Activated CD8-positive, alpha-beta T cell treated with anti-CD3 and anti-CD28 coated beads for 36 hours (primary cell): ENCODE measurements at regions not wholly inside any gene's neighbourhood (a gene's known extent, or its start where the extent isn't known, plus 50 kb on each side); places are given as distances from the start of the nearest gene placed in this dataset.

ENCODE experiments used
- ATAC-seq: fragments of 200-7000 bp; cut with Tn5 transposase; one replicate; pipeline ENCODE4 v1.10.0; 2021; ENCODE audit warnings: mild to moderate bottlenecking, moderate library complexity
- CTCF ChIA-PET: fragments of 350-600 bp; sonication (Branson Sonifier 250); formaldehyde crosslinking; loops from one replicate; lab custom pipeline; 2021; ENCODE audit warnings: antibody characterized with exemption; lab: Charles Lee
- POLR2A ChIA-PET: fragments of 350-600 bp; sonication (Branson Sonifier 250); formaldehyde crosslinking; loops from one replicate; lab custom pipeline; 2021; ENCODE audit warnings: antibody characterized with exemption; lab: Charles Lee
- DNase-seq: peaks from one replicate; pipeline ENCODE4 v3.0.0-alpha.2; 2020
- H3K27ac Mint-ChIP-seq: one replicate; pipeline ENCODE4 v1.8.0; 2021; ENCODE audit warnings: mild to moderate bottlenecking, mixed read lengths
- H3K27me3 Mint-ChIP-seq: one replicate; pipeline ENCODE4 v1.8.0; 2021; ENCODE audit warnings: mixed read lengths
- H3K36me3 Mint-ChIP-seq: one replicate; pipeline ENCODE4 v1.8.0; 2021; ENCODE audit warnings: low read depth, mixed read lengths
- H3K4me1 Mint-ChIP-seq: one replicate; pipeline ENCODE4 v1.8.0; 2021; ENCODE audit warnings: low read depth, mixed read lengths
- H3K4me3 Mint-ChIP-seq: one replicate; pipeline ENCODE4 v1.8.0; 2021; ENCODE audit warnings: mild to moderate bottlenecking, moderate library complexity, mixed read lengths
- H3K9me3 Mint-ChIP-seq: one replicate; pipeline ENCODE4 v1.8.0; 2021; ENCODE audit warnings: mixed read lengths
- intact Hi-C: fragments of 100-400 bp; cut with micrococcal nuclease; formaldehyde crosslinking; loops from one replicate; pipeline ENCODE4 v1.10.0; 2022
- TF ChIP-seq, protein P1 (sequence below): fragments of 200-600 bp; IDR thresholded peaks from one replicate; pipeline ENCODE4 v1.8.0; 2022; ENCODE audit warnings: antibody characterized with exemption, mild to moderate bottlenecking

DNA sequence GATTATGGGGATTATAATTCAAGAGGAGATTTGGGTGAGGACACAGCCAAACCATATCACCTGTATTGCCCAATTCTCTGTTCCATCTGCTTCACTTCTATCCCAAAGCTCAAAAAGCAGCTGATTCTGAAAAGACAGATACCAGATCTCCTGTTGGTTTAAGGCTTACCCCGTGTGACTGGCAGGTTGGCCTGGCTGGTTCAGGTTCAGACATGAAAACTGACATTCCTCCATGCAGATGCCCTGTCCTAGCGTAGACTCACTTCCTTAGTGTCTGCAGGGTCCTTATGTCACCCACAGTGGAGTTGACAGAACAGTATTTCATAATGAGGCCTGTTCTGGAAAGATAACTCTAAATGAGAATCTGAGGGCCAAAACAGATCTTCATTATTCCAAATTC lies 61.1 kb upstream of the FLRT2 start:
- Mint-ChIP-seq H3K4me3 (no peak overlapping the region), H3K4me1 (no peaks in the 10 kb centered on the region), H3K27ac (no peak overlapping the region), H3K9me3 (no peaks in the 10 kb centered on the region), H3K36me3 (no peaks in the 10 kb centered on the region), H3K27me3 (no peaks in the 10 kb centered on the region)
- no peak for DNase-seq
- TF ChIP-seq, protein P1, sequence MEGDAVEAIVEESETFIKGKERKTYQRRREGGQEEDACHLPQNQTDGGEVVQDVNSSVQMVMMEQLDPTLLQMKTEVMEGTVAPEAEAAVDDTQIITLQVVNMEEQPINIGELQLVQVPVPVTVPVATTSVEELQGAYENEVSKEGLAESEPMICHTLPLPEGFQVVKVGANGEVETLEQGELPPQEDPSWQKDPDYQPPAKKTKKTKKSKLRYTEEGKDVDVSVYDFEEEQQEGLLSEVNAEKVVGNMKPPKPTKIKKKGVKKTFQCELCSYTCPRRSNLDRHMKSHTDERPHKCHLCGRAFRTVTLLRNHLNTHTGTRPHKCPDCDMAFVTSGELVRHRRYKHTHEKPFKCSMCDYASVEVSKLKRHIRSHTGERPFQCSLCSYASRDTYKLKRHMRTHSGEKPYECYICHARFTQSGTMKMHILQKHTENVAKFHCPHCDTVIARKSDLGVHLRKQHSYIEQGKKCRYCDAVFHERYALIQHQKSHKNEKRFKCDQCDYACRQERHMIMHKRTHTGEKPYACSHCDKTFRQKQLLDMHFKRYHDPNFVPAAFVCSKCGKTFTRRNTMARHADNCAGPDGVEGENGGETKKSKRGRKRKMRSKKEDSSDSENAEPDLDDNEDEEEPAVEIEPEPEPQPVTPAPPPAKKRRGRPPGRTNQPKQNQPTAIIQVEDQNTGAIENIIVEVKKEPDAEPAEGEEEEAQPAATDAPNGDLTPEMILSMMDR, result no peak
- CTCF ChIA-PET, result no interaction called here
- POLR2A ChIA-PET, result no interaction called here
- ATAC-seq, result no peak
- intact Hi-C loops, result no loop called here

DNA sequence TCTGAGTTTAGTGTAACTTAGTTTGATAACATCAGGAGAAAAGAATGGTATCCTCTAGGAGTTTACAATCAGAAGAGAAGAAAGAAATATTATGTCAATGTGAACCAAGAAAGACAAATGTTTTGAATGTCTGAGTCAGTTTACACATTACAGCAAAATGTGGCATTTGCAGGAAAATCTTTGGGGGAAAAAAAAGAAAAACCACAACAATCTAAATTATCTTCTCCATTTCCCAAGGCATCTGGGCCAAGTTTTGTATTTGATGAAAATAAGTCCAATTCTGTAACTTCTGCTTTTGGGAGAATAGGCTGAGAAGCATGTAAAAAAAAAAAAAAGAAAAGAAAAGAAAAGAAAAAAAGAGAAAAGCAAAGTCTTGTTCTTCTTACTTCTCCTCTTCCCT lies 58.8 kb upstream of the FLRT2 start:
- ChIA-PET POLR2A (no interaction called here), CTCF (no interaction called here)
- H3K4me1 Mint-ChIP-seq, result no peaks in the 10 kb centered on the region
- ATAC-seq (no peak), DNase-seq (no peak)
- no peaks in the 10 kb centered on the region for H3K36me3 Mint-ChIP-seq
- H3K9me3 Mint-ChIP-seq, result no peaks in the 10 kb centered on the region
- H3K27me3 Mint-ChIP-seq, result no peaks in the 10 kb centered on the region
- intact Hi-C loops, result no loop called here
- H3K4me3 Mint-ChIP-seq, result no peak overlapping the region
- TF ChIP-seq, protein P1, result no peak
- no peak overlapping the region for H3K27ac Mint-ChIP-seq

DNA sequence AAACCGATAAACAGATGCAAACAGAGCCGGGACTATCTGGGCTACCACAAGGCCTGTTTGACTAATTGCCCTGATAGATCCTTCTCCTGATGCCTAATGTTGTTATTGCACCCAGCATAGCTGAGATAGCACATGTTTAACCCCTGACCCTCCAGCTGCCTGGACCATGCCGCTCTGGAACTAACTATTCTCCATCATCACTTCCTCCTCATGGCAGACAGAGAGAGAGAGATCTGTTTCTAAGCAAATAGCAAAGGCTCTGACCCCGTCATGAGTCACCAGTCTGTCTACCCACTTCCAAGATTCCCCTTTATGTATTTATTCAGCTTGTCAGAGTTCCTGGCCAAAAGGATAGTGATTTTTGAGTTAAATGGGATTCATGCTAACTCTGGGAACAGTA lies 58.2 kb upstream of the FLRT2 start:
- Mint-ChIP-seq H3K36me3 (no peaks in the 10 kb centered on the region), H3K4me3 (no peak overlapping the region), H3K9me3 (no peaks in the 10 kb centered on the region), H3K4me1 (no peaks in the 10 kb centered on the region), H3K27me3 (no peaks in the 10 kb centered on the region), H3K27ac (no peak overlapping the region)
- no peak for DNase-seq
- TF ChIP-seq, protein P1, result no peak
- intact Hi-C loops, result no loop called here
- ATAC-seq, result no peak
- POLR2A ChIA-PET, result no interaction called here
- CTCF ChIA-PET, result no interaction called here

DNA sequence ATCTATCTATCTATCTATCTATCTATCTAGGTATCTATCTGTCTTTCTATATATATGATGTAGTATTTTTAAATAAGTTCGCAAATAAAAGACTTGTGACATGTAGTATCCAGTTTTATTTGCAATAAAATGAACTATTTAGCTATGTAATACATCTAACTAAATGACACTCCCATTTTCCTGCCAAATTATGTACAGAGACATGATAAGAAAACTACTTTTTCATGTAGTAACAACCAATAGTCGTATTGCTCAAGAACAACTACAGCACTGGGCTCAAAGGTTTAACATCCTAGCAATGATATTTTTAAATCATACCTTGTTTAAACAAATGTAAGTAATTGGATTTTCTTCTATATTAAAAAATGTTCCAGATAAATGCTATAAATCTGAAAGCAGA lies 55.5 kb upstream of the FLRT2 start:
- CTCF ChIA-PET, result interaction anchor here (0.6 kb wide), 2 partner anchors 10 to 773 kb away, joined by 3 read pairs; no protein-coding TSS in a partner anchor
- POLR2A ChIA-PET, result no interaction called here
- Mint-ChIP-seq H3K4me3 (no peak overlapping the region), H3K4me1 (no peaks in the 10 kb centered on the region), H3K36me3 (no peaks in the 10 kb centered on the region), H3K9me3 (no peaks in the 10 kb centered on the region), H3K27ac (no peak overlapping the region), H3K27me3 (no peaks in the 10 kb centered on the region)
- ATAC-seq (no peak), DNase-seq (no peak)
- TF ChIP-seq, protein P1, result no peak
- intact Hi-C loops, result no loop called here

DNA sequence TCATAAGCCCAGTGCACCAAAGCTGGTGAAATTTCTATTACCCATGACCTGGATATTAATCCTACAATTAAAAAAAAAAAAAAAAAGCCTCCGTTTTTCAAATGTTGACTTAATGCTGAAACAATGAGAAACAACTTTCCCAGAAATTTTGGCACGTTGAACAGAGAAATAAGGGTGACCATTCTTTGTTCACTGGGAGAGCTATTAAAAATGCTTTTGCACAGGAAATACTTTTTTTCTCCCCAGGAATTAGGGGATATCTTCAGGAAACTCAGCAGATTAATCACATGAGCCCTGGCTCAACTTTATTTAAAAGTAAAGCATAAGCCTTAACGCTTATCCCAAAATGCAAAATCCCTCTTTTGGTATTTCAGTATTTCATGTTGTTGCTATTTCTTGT lies 54.8 kb upstream of the FLRT2 start:
- H3K27ac Mint-ChIP-seq, result no peak overlapping the region
- no peaks in the 10 kb centered on the region for H3K4me1 Mint-ChIP-seq
- TF ChIP-seq, protein P1, result no peak
- no peaks in the 10 kb centered on the region for H3K27me3 Mint-ChIP-seq
- no peak overlapping the region for H3K4me3 Mint-ChIP-seq
- ChIA-PET POLR2A (no interaction called here), CTCF (interaction anchor here (0.6 kb wide), 1 partner anchor 9 kb away, joined by 3 read pairs; no protein-coding TSS in a partner anchor)
- ATAC-seq (no peak), DNase-seq (no peak)
- intact Hi-C loops, result no loop called here
- H3K9me3 Mint-ChIP-seq, result no peaks in the 10 kb centered on the region
- no peaks in the 10 kb centered on the region for H3K36me3 Mint-ChIP-seq
